Frontal cortex (tissue), 3 donors: ENCODE measurements at regions not wholly inside any gene's neighbourhood (a gene's known extent, or its start where the extent isn't known, plus 50 kb on each side); places are given as distances from the start of the nearest gene placed in this dataset.
A peak's percentile ranks its signal among the peaks of the same experiment; 100 is the strongest.
"Not testable (repeated sequence)": the region's sequence is repeated elsewhere in the genome, so short reads cannot be mapped to it uniquely, and the experiment has no call there.

ENCODE experiments used
- DNase-seq, 2 donors: peaks; one replicate each; pipeline ENCODE4 v3.0.0; 2012; ENCODE audit warnings: low spot score in 2 of 2
- FAIRE-seq: peaks from 2 replicates; lab custom pipeline; 2012; peaks lifted over from hg19 to GRCh38; lab: Jason Lieb, UNC
- donor health status: control.
- donor health status: control.
- donor health status: control.

- FAIRE-seq, DNase-seq: not testable (repeated sequence)
Measured at GRCh38 chr10:42533866-42534265, 104.5 kb downstream of the ZNF33B start.

GRCh38 chr10:42532996-42533395 lies 105.4 kb downstream of the ZNF33B start:
- FAIRE-seq (no peak), DNase-seq (no peak)

- FAIRE-seq (no peak), DNase-seq (no peak)
Measured at GRCh38 chr10:42523098-42523497, 115.3 kb downstream of the ZNF33B start.

- FAIRE-seq (no peak), DNase-seq (no peak)
Measured at GRCh38 chr10:42519761-42520460, 118.5 kb downstream of the ZNF33B start.

- DNase-seq = no peak
- FAIRE-seq = no peak
Measured at GRCh38 chr10:42519079-42519478, 119.3 kb downstream of the ZNF33B start.

GRCh38 chr10:42513921-42514320 lies 124.4 kb downstream of the ZNF33B start:
- FAIRE-seq = no peak
- DNase-seq = no peak

- DNase-seq (no peak), FAIRE-seq (no peak)
Measured at GRCh38 chr10:42491801-42492200, 146.6 kb downstream of the ZNF33B start.

GRCh38 chr10:42491001-42491592 lies 147.3 kb downstream of the ZNF33B start:
- no peak for FAIRE-seq
- no peak for DNase-seq

- no peak for DNase-seq
- no peak for FAIRE-seq
Measured at GRCh38 chr10:42490368-42490767, 148.0 kb downstream of the ZNF33B start.

GRCh38 chr10:42488416-42488815 lies 150.0 kb downstream of the ZNF33B start:
- DNase-seq (no peak), FAIRE-seq (no peak)

- no peak for FAIRE-seq
- DNase-seq = no peak
Measured at GRCh38 chr10:42482411-42482810, 156.0 kb downstream of the ZNF33B start.

GRCh38 chr10:42479057-42479456 lies 159.3 kb downstream of the ZNF33B start:
- DNase-seq = no peak
- no peak for FAIRE-seq

GRCh38 chr10:42477170-42477569 lies 161.2 kb downstream of the ZNF33B start:
- DNase-seq (no peak), FAIRE-seq (no peak)

- FAIRE-seq (no peak), DNase-seq (no peak)
Measured at GRCh38 chr10:42476101-42476500, 162.3 kb downstream of the ZNF33B start.

GRCh38 chr10:42475168-42476098 lies 162.9 kb downstream of the ZNF33B start:
- FAIRE-seq (no peak), DNase-seq (peak in 1 of 2 donors; percentile 27)

GRCh38 chr10:42454313-42454712 lies 184.1 kb downstream of the ZNF33B start:
- DNase-seq = no peak

GRCh38 chr10:42431095-42431494 lies 207.3 kb downstream of the ZNF33B start:
- no peak for FAIRE-seq

More at GRCh38 chr10:42454313-42454712, 184.1 kb downstream of the ZNF33B start:
- FAIRE-seq = no peak

GRCh38 chr10:42428534-42428933 lies 209.8 kb downstream of the ZNF33B start:
- peak; percentile 92 for FAIRE-seq
- no peak for DNase-seq

More at GRCh38 chr10:42431095-42431494, 207.3 kb downstream of the ZNF33B start:
- DNase-seq = no peak

- DNase-seq (no peak), FAIRE-seq (no peak)
Measured at GRCh38 chr10:42422911-42423310, 215.5 kb downstream of the ZNF33B start.

GRCh38 chr10:42421812-42422211 lies 216.6 kb downstream of the ZNF33B start:
- DNase-seq = no peak
- FAIRE-seq = no peak

- DNase-seq (no peak), FAIRE-seq (no peak)
Measured at GRCh38 chr10:42419789-42420188, 218.6 kb downstream of the ZNF33B start.
